Neural progenitor cell (in vitro differentiated cells): ENCODE measurements at regions not wholly inside any gene's neighbourhood (a gene's known extent, or its start where the extent isn't known, plus 50 kb on each side); places are given as distances from the start of the nearest gene placed in this dataset.

Experiments
- CTCF ChIP-seq: fragments of 200-600 bp; sonication (generic); IDR thresholded peaks from 2 replicates; pipeline ENCODE4 v1.5.1; 2017; ENCODE audit warnings: antibody characterized with exemption, mild to moderate bottlenecking
- EZH2 ChIP-seq: fragments of 200-600 bp; sonication (generic); IDR thresholded peaks from 2 replicates; pipeline ENCODE4 v1.6.1; 2017; ENCODE audit warnings: antibody characterized with exemption, mild to moderate bottlenecking, moderate library complexity
- EZH2phosphoT487 ChIP-seq: fragments of 200-600 bp; sonication (generic); IDR thresholded peaks from 2 replicates; pipeline ENCODE4 v1.6.1; 2017; ENCODE audit warnings: antibody characterized with exemption

GRCh38 chr11:128053981-128054931, 533.1 kb downstream of the ETS1 start:
- TF ChIP-seq CTCF (no peak), EZH2 (no peak), EZH2phosphoT487 (no peak)
